Stomach (tissue), 4 donors: ENCODE measurements at regions not wholly inside any gene's neighbourhood (a gene's known extent, or its start where the extent isn't known, plus 50 kb on each side); places are given as distances from the start of the nearest gene placed in this dataset.

Experiments
- CTCF ChIP-seq, 7 experiments: fragments of 450-650 bp in 4 of 7; fragments of 200-600 bp in 3 of 7; sonication (generic) in 3 of 7; IDR thresholded peaks; one replicate each; pipeline ENCODE4 v1.5.1; 2016 to 2019; ENCODE audit warnings: antibody characterized with exemption in 7 of 7, control low read depth in 2 of 7, mild to moderate bottlenecking in 1 of 7
- EP300 ChIP-seq: sonication (generic); formaldehyde crosslinking; IDR thresholded peaks from one replicate; pipeline ENCODE4 v1.6.1; 2017; ENCODE audit warnings: antibody characterized with exemption
- POLR2A ChIP-seq, 4 donors: fragments of 450-650 bp; IDR thresholded peaks; one replicate each; pipeline ENCODE4 v1.6.1; 2016; ENCODE audit warnings: antibody characterized with exemption in 4 of 4, control low read depth in 2 of 4, mild to moderate bottlenecking in 1 of 4, moderate library complexity in 1 of 4
- POLR2AphosphoS5 ChIP-seq, 3 donors: sonication (generic); formaldehyde crosslinking; IDR thresholded peaks; one replicate each; pipeline ENCODE4 v1.6.1; 2016; ENCODE audit warnings: antibody characterized with exemption in 3 of 3

- TF ChIP-seq CTCF (IDR thresholded peaks at IDR 0.05) (no peak), POLR2A (IDR thresholded peaks at IDR 0.05) (no peak), EP300 (no peak), POLR2AphosphoS5 (IDR thresholded peaks at IDR 0.05) (no peak)
Measured at GRCh38 chr1:59199147-59199546, 97.7 kb upstream of the FGGY start.
